ENCODE measurements at regions not wholly inside any gene's neighbourhood (a gene's known extent, or its start where the extent isn't known, plus 50 kb on each side); places are given as distances from the start of the nearest gene placed in this dataset.

GRCh38 chr9:130780415-130780814 lies 54.6 kb upstream of the ABL1 start:
- TF ChIP-seq CTCF (optimal IDR thresholded peaks at IDR 0.05 in 1 of 3, IDR thresholded peaks at IDR 0.05 in 1 of 3, conservative IDR thresholded peaks at IDR 0.05 in 1 of 3; ENCODE audit: extremely low read depth in 1 of 3, insufficient read depth in 2 of 3, low read length in 3 of 3) (no peak), EZH2 (IDR thresholded peaks at IDR 0.05; ENCODE audit: low read length) (no peak)
